ENCODE measurements at regions not wholly inside any gene's neighbourhood (a gene's known extent, or its start where the extent isn't known, plus 50 kb on each side); places are given as distances from the start of the nearest gene placed in this dataset.

DNA sequence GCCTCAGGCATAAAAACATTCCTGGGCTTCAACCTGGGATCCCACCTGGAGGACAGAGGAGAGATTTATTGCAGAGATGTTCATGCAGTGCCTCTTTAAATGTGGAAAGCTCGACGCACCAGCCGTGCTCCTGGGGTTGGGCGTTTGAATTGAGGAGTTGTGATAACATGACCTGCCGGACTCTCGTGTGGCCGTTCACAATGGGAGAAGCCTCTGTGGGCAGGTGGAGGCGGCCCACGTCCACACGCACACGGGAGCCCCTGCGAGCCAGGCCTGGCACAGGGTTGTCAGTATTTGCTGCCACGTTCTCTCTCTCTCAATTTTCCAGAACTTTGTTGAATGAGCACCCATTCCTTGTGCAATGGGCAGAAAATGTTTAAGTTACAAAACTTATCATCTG, 58.3 kb upstream of the PPARA start:
- no peak for FAIRE-seq

DNA sequence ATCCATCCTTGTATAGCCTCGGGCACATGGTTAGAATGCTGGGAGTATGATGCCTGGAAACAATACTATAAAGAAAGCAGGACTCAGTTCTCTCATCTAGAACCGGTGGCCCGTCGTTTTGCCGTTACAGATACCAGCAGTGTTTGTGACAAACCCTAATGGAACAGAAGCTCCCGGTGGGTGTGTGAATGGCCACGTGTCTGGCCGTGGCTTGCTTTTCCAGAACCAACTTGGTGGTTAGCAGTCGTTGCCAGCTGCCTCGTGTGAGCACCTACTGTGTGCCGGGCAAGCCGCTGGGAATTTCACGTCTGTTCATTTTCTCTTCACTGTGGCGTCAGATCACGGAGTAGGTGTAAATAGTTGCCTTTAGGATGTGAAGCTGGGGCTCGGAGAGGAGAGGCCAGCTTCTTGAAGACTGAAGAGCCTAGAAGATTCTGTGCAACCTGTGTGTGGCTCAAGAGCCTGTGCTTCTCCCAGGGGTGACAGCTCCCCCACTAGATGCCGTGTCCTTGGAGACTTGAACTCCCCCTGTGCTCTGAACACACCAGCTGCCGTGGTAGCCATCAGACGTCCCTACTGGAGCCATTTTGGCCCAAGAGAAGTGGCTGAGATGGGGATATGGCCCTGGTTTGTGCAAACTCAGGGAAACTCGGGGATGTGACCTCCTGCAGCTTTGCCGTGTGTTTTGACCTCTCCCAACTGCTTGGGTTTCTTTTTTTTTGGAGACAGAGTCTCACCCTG, 57.5 kb upstream of the PPARA start:
- no peak for FAIRE-seq

- FAIRE-seq = no peak
Observed at GRCh38 chr22:46093796-46094195, 56.5 kb upstream of the PPARA start.

GRCh38 chr22:46094676-46095075, 55.6 kb upstream of the PPARA start:
- FAIRE-seq = no peak

- FAIRE-seq = no peak
Observed at GRCh38 chr22:46096051-46096450, 54.3 kb upstream of the PPARA start.

DNA sequence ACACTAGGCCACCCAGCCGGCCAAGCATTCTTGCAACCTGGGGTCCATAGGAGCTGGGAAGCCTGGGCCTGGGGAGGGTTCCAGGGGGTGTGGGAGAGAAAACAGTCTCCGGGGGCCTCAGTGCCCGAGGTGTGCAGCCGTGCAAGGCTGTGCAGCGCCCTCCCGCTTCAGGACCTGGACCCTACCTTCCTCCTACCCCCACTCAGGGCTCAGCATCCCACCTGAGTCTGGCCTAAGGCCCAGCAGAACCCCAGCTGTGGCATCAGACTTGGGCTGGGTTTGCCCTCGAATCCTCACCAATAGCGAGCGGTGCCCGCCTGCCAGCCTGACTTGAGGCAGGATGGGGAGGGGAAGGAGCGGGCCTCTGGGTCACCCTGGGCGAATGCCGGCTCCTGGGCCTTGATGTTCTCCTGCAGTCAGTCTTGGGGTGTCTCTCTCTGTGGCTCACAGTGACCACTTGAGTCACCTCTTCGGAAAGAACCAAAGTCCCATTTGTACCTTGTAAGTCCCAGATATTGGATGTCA, 53.6 kb upstream of the PPARA start:
- FAIRE-seq = no peak

DNA sequence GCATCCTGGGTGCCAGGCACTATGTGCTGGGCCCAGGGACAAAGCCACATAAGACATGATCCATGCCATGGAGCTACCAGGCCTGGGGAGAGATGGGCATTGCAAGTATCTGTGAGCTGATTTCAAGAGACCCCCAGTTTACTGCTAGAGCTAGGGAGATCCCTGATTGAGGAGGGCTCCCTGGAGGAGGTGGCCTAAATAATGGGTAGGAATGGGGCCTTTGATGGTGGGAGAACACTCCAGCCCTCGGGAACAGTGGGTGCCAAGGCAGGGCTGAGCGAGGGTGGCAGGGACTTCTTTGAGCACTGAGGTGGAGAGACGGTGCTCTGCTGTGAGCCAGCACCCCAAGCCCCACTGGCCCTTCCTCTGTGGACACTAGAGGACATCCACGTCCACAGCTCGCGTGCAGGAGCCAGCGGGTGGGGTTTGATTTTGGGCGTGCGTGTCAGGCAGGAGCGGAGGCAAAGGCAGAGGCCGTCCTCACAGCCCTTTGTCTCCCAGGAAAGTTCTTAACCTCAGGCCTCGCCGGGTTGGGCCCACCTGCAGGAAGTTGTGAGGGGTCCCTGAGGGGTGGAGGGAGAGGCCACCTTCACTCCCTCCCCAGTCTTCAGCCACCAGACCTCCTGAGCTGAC, 52.9 kb upstream of the PPARA start:
- FAIRE-seq = no peak

DNA sequence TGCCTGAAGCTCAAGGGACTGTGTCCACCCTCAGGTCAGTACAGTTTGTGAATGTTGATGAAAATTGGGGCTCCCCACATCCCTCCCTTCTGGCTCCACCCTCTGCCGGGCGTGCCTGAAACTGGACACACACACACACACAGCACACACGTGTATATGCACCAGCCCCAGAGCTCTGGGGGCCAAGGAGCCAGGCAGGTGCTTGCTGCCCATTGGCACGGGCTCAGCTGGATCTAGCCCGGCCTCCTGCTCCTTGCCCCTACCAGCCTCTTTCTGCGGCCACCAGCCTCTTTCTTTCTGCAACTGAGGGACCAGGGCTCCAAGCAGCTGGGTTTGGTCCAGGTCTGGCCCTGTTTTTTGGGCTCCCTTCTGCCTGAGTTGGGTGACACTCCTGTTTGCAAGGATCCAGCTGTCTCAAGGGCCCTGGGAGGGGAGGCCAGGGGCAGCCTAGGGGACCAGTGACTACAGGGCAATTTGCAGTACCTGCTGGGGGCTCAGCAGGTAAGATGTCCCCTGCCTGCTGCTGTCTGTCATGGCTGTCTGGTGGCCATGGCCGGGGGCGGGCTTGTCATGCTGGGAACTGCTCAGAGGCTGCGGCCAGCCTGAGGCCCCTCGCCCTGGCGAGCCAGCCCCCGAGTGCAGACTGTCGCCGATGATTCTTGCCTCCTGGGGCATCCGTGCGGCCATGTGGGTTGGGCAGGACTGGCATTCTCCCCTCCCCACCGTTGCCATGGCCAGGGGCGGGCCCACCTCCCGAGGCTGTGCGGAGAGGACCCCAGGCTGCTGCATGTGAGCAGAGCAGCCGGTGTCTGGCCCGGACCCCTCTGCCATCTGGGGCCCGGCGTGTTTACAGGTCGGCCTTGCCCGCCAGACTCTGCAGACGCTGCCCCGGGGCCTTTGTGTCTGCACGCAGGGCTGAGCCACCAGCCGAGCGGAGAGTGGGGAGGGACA, 51.5 kb upstream of the PPARA start:
- no peak for FAIRE-seq

DNA sequence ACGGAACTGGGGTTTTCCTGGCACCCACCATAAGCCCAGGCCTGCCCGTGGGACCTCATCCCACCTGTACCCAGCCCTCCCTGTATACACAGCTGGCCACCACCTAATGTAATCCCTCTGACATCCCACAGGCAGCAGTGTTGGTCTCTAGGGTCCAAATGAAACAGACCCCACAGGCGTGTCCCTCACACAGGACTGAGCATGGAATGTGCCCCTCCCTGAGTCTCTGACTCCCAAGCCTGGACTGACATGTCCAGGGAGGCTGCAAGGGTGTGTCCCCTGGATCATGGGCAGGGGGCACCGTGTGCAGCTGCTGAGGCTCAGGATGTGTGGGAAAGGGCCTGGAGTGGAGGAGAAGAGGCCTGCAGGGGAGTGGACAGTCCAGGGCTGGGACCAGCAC, 50.6 kb upstream of the PPARA start:
- FAIRE-seq = no peak

- FAIRE-seq = no peak
Observed at GRCh38 chr22:46100401-46101105, 49.8 kb upstream of the PPARA start.

All from endometrium (tissue), 2 donors.